ENCODE measurements at regions not wholly inside any gene's neighbourhood (a gene's known extent, or its start where the extent isn't known, plus 50 kb on each side); places are given as distances from the start of the nearest gene placed in this dataset.

DNA sequence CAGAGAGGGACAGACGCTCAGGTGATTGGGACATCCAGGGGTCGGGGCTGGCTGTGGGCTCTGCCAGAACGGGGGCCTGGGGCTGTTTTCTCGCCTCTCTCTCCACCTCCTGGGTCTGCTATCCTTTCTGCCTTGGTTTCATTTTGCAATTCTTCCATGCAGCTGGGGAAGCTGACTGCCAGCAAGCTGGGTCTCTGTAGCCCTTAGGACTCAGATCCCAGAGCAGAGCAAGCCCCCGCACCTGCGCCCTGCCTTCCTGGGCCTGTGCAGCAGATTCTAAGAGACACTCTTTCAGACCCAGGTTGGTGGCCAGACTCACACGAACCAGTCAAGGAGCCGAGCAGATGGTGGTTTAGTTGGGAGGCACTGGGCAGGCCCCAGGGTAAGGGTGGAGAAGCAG, 59.1 kb upstream of the GRPEL1 start:
- no peak for ATAC-seq

DNA sequence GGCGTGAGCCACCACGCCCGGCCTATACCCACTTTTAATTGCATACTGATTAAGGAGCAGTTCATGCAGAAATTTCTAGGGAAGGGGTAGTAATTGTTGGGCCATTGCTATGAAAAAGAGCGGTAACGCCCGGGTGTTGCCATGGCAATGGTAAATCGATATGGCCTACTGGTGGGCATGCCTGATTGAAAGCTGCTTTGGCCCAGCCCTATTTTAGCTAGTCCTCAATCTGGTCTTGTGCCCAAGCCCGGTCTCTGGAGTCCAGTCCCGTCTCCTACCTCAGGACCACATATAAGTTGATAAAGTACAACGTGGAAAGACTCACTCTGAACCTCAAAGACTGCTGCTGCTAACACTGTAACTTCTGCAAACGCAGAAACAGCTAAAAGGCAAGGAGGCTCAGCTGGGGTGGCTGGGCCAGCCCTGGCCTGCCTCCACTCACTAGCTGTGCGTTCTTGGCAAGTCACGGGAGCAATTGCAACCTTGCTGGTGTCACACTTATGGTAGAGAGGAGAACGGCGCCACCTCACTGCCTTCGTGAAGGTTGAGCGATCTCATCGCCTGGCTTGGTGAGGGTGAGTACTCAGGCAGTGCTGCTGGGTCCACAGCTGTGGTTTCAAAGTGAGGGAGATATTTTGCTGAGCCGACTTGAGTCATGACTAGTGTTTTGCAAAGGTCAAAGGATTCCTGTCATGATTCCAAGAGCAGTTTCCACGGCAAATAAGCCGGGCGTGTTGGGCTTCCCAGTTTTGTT, 57.0 kb upstream of the GRPEL1 start:
- ATAC-seq: no peak

DNA sequence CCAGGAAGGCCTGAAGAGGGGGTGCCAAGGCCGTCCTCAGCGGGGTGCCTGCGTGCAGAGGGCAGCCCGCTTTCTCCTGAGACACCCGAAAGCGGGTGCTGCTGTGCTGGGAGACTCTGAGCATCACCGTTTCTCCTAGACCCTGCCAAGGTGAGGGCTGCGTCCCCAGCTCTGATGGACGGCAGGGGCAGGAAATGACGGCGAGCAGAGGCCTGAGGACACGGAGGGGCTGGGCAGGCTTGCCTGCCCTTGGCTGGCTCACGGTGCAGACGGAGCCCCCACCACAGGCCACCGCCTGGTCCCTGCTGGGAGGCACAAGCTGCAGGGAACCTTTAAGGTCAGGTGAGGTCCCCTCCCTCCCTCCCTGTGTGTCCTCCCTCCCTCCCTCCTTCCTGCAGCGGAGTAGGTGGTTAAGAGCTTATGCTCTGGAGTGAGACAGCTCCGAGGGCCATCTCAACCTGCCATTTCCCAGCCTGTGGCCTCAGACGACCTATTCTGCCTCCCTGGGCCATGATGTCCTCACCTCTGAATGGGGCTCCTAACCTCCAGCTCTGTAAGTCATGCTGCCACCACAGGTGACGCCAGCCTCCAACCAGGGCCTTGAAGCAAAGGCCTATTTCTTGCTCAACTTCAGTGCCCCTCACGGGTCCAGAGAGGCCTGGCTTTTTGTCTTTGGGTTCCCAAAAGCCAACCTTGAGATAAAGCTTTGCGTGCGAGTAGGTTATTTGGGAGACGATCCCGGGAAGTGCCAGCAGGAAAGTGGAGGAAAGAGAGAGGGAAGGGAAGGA, 54.2 kb upstream of the GRPEL1 start:
- no peak for ATAC-seq

DNA sequence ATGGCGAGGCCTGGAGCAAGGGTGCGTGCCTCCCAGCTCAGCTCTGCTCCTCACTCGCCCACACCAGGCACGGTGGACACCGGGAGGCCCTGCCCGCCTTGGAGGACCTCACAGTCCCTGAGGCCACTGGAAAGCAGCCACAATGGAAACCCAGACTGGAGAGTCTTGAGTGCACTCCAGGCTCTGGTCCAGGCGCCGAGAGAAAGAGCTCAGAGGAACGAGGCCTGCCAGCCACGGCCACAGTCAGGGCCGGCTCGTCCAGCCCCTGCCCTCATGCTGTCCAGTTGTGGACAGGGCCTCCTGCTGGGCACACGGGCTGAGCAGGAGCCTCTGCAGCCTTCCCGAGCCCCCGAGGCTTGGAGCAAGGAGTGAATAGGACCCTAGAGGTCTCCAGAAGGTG, 53.3 kb upstream of the GRPEL1 start:
- no peak for ATAC-seq

DNA sequence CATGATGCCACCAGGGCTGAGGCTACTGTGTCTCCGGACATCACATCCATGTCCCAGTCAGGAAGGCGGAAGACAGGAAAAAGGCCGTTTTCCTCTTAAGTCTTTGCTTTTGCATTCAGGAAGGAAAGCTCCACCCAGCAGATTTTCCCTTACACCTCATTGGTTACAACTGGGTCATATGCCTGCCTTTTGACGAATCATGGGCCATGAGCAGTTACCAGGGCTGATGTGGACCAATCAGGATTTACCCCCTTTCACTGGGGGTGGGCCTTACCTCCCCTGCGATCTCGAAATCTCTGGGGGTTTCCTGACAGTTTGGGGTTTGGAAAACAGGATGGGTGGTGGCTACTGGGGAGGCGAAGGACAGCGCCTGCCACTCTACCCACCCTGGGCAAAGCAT, 52.5 kb upstream of the GRPEL1 start:
- ATAC-seq: no peak

DNA sequence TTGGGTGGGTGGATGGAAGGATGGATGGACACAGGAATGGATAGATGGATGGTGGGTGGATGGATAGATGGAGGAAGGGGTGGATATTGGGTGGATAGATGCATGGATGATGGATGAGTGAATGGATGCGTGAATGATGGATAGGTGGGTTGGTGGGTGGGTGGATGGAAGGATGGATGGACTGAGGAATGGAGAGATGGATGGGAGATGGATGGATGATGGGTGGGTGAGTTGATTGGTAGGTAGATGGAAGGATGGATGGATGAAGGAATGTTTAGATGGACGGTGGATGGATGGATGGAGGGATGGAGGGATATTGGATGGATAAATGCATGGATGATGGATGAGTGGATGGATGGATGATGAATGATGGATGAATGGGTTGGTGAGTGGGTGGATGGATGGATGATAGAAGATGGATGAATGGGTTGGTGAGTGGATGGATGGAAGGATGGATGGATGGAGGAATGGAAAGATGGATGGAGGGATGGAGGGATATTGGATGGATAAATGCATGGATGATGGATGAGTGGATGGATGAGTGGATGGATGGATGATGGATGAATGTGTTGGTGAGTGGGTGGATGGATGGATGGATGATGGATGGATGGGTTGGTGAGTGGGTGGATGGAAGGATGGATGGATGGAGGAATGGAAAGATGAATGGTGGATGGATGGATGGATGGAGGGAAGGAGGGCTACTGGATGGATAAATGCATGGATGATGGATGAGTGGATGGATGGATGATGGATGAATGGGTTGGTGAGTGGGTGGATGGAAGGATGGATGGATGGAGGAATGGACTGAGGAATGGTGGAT, 50.4 kb upstream of the GRPEL1 start:
- no peak for ATAC-seq
